A549 (cell line): ENCODE measurements at regions not wholly inside any gene's neighbourhood (a gene's known extent, or its start where the extent isn't known, plus 50 kb on each side); places are given as distances from the start of the nearest gene placed in this dataset.

Experiments
- ESRRA ChIP-seq: fragments of 150-350 bp; IDR thresholded peaks from 2 replicates; pipeline ENCODE4 v1.6.1; 2014; ENCODE audit warnings: mild to moderate bottlenecking, low read length, borderline replicate concordance
- MYC ChIP-seq: IDR thresholded peaks from 2 replicates; pipeline ENCODE4 v1.6.1; 2012; ENCODE audit warnings: mild to moderate bottlenecking, inconsistent platforms, low read length, improper control_type of control experiment, borderline replicate concordance
- RFX5 ChIP-seq: fragments of 450-650 bp; IDR thresholded peaks from 2 replicates; pipeline ENCODE4 v1.7.1; 2014; ENCODE audit warnings: antibody characterized with exemption, mild to moderate bottlenecking, moderate library complexity
- TF ChIP-seq, protein P1 (sequence below): fragments of >200 bp; sonication (Bioruptor Twin); formaldehyde crosslinking; IDR thresholded peaks from 3 replicates; pipeline ENCODE4 v1.5.1; 2016
- TF ChIP-seq, protein P2 (sequence below): fragments of 200-600 bp; sonication (generic); IDR thresholded peaks from 2 replicates; pipeline ENCODE4 v1.6.1; 2016; ENCODE audit warnings: antibody characterized with exemption, mild to moderate bottlenecking, moderate library complexity

GRCh38 chr7:110432061-110432553 is 658.8 kb upstream of the LRRN3 start:
- TF ChIP-seq, protein P1, sequence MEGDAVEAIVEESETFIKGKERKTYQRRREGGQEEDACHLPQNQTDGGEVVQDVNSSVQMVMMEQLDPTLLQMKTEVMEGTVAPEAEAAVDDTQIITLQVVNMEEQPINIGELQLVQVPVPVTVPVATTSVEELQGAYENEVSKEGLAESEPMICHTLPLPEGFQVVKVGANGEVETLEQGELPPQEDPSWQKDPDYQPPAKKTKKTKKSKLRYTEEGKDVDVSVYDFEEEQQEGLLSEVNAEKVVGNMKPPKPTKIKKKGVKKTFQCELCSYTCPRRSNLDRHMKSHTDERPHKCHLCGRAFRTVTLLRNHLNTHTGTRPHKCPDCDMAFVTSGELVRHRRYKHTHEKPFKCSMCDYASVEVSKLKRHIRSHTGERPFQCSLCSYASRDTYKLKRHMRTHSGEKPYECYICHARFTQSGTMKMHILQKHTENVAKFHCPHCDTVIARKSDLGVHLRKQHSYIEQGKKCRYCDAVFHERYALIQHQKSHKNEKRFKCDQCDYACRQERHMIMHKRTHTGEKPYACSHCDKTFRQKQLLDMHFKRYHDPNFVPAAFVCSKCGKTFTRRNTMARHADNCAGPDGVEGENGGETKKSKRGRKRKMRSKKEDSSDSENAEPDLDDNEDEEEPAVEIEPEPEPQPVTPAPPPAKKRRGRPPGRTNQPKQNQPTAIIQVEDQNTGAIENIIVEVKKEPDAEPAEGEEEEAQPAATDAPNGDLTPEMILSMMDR = no peak
- no peak for TF ChIP-seq MYC
- TF ChIP-seq ESRRA = no peak
- TF ChIP-seq, protein P2, sequence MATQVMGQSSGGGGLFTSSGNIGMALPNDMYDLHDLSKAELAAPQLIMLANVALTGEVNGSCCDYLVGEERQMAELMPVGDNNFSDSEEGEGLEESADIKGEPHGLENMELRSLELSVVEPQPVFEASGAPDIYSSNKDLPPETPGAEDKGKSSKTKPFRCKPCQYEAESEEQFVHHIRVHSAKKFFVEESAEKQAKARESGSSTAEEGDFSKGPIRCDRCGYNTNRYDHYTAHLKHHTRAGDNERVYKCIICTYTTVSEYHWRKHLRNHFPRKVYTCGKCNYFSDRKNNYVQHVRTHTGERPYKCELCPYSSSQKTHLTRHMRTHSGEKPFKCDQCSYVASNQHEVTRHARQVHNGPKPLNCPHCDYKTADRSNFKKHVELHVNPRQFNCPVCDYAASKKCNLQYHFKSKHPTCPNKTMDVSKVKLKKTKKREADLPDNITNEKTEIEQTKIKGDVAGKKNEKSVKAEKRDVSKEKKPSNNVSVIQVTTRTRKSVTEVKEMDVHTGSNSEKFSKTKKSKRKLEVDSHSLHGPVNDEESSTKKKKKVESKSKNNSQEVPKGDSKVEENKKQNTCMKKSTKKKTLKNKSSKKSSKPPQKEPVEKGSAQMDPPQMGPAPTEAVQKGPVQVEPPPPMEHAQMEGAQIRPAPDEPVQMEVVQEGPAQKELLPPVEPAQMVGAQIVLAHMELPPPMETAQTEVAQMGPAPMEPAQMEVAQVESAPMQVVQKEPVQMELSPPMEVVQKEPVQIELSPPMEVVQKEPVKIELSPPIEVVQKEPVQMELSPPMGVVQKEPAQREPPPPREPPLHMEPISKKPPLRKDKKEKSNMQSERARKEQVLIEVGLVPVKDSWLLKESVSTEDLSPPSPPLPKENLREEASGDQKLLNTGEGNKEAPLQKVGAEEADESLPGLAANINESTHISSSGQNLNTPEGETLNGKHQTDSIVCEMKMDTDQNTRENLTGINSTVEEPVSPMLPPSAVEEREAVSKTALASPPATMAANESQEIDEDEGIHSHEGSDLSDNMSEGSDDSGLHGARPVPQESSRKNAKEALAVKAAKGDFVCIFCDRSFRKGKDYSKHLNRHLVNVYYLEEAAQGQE = no peak
- TF ChIP-seq RFX5 = no peak
